Esophagus muscularis mucosa (tissue), 4 donors: ENCODE measurements at regions not wholly inside any gene's neighbourhood (a gene's known extent, or its start where the extent isn't known, plus 50 kb on each side); places are given as distances from the start of the nearest gene placed in this dataset.
"Not testable (repeated sequence)": the region's sequence is repeated elsewhere in the genome, so short reads cannot be mapped to it uniquely, and the experiment has no call there.

Experiments used
- DNase-seq: peaks from one replicate; pipeline ENCODE4 v3.0.0-alpha.2; 2017; ENCODE audit errors: extremely low spot score
- H3K27ac ChIP-seq, 4 donors: fragments of 200-600 bp; sonication (generic); replicated peaks in 1 of 4; 1 replicate in 3 of 4; 2 replicates in 1 of 4; pipeline ENCODE4 v1.5.1; 2016 to 2019; ENCODE audit warnings: mild to moderate bottlenecking in 1 of 4
- H3K27me3 ChIP-seq, 4 donors: fragments of 200-600 bp; sonication (generic); one replicate each; pipeline versions ENCODE4 v1.5.1 to v1.6.0; 2016 to 2019
- H3K36me3 ChIP-seq, 4 donors: fragments of 200-600 bp; sonication (generic); one replicate each; pipeline ENCODE4 v1.5.1; 2016 to 2019
- H3K4me1 ChIP-seq, 4 donors: fragments of 200-600 bp; sonication (generic); one replicate each; pipeline ENCODE4 v1.5.1; 2016 to 2019
- H3K4me3 ChIP-seq, 4 donors: fragments of 200-600 bp; sonication (generic); 1 replicate in 2 of 4; 2 replicates in 2 of 4; pipeline ENCODE4 v1.5.1; 2016 to 2019; ENCODE audit warnings: mild to moderate bottlenecking in 4 of 4, moderate library complexity in 1 of 4
- H3K9me3 ChIP-seq, 4 donors: fragments of 200-600 bp; sonication (generic); 1 replicate in 3 of 4; 2 replicates in 1 of 4; pipeline ENCODE4 v1.5.1; 2016 to 2019
- CTCF ChIP-seq, 3 experiments: fragments of 200-600 bp in 2 of 3; fragments of 450-650 bp in 1 of 3; sonication (generic) in 2 of 3; IDR thresholded peaks; one replicate each; pipeline ENCODE4 v1.5.1; 2017 to 2019; ENCODE audit warnings: antibody characterized with exemption in 3 of 3, mild to moderate bottlenecking in 2 of 3, moderate library complexity in 1 of 3
- EP300 ChIP-seq: sonication (generic); formaldehyde crosslinking; IDR thresholded peaks from one replicate; pipeline ENCODE4 v1.6.1; 2017; ENCODE audit warnings: antibody characterized with exemption
- POLR2A ChIP-seq: fragments of 450-650 bp; IDR thresholded peaks from one replicate; pipeline ENCODE4 v1.6.1; 2017; ENCODE audit warnings: antibody characterized with exemption, moderate library complexity, mild to moderate bottlenecking, low read depth
- POLR2AphosphoS5 ChIP-seq, 2 donors: sonication (generic); formaldehyde crosslinking; IDR thresholded peaks; one replicate each; pipeline ENCODE4 v1.6.1; 2017; ENCODE audit warnings: antibody characterized with exemption in 2 of 2
- WGBS: methylation state at CpG from one replicate; pipeline ENCODE4 v1.1.5; 2018; 5-methylcytosine and 5-hydroxymethylcytosine counted together
- intact Hi-C: fragments of 100-400 bp; cut with DNase I; formaldehyde crosslinking; loops from one replicate; pipeline ENCODE4 v1.15.1; 2023

- WGBS, result 80% methylated on average over 12 of the region's 12 CpGs
- intact Hi-C loops, result loop anchor here (10.0 kb wide), 1 partner anchor 269 kb away; no protein-coding TSS in a partner anchor
- no peak overlapping the region for H3K27ac ChIP-seq
- peaks cover 0 to 16% (median 10%) of the 10 kb centered on the region in 4 donors for H3K9me3 ChIP-seq
- no peak overlapping the region for H3K4me3 ChIP-seq
- peaks cover 0 to 5% (median 2%) of the 10 kb centered on the region in 4 donors for H3K4me1 ChIP-seq
- TF ChIP-seq EP300 (no peak), CTCF (IDR thresholded peaks at IDR 0.05) (no peak), POLR2AphosphoS5 (IDR thresholded peaks at IDR 0.05) (no peak), POLR2A (no peak)
- peak; percentile 74 for DNase-seq
- no peaks in the 10 kb centered on the region for H3K36me3 ChIP-seq
- H3K27me3 ChIP-seq, result peaks cover 0 to 20% (median 0%) of the 10 kb centered on the region in 4 donors
Observed at GRCh38 chr14:105943973-105944602, 417.7 kb downstream of the TMEM121 start.

DNA sequence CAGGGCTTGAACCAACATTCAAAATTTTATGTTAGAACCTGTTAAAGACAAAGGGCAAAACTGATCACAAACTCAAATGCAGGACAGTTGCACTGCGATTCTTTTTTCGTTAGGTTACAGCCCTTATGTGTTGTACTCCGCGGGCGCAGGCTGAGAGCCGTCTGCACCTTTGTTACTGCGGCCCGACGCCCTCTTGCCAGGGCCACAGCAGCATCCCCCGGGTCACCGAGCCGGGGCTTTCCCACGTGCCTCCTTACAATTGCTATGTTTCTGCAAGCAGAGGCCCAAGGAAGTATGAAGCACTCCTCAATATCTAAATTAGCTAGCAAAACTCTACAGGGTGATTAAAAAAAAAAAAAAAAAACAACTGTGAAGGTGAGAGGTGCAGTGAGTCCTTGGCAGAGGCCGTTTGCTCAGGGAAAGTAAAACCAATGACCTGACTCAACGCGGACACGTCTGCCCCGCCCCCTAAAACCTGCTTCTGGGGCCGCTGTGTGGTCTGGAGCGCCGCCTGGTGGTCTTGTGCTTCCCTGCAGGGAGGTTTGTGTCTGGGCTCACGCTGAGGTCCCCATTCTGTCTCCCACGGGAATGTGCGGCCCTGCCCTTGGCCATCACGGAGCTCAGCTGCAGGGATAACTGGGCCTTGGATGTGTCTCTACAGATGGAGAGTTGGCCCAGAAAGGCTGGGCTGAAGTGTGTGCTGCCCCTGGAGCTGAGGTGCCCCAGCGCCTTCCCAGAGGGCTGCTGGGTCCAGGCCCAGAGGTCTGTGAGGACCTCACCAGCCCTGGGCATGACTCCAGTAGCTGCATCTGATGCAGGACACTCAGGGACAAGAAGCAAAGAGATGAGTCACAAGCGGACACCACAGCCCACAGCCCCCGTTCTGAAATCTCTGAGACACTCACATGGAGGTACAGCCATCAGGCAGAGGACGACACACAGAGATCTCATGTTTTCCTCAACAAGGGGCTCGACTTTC lies 418.5 kb downstream of the TMEM121 start:
- TF ChIP-seq POLR2AphosphoS5 (IDR thresholded peaks at IDR 0.05), result no peak
- TF ChIP-seq CTCF (IDR thresholded peaks at IDR 0.05), result peak; percentile 81 to 85 (median 85)
- no peaks in the 10 kb centered on the region for H3K36me3 ChIP-seq
- peaks cover 0 to 20% (median 0%) of the 10 kb centered on the region in 4 donors for H3K27me3 ChIP-seq
- no peak overlapping the region for H3K4me3 ChIP-seq
- DNase-seq, result no peak
- H3K4me1 ChIP-seq, result peaks cover 0 to 5% (median 2%) of the 10 kb centered on the region in 4 donors
- peaks cover 0 to 8% (median 2%) of the 10 kb centered on the region in 4 donors for H3K9me3 ChIP-seq
- 52% methylated on average over 25 of the region's 30 CpGs for WGBS
- intact Hi-C loops, result loop anchor here (5.0 to 10.0 kb wide), 2 partner anchors 270 to 388 kb away; no protein-coding TSS in a partner anchor
- no peak overlapping the region for H3K27ac ChIP-seq

GRCh38 chr14:105945896-105946295 lies 419.5 kb downstream of the TMEM121 start:
- peaks cover 0 to 11% (median 0%) of the 10 kb centered on the region in 4 donors for H3K27me3 ChIP-seq
- no peaks in the 10 kb centered on the region for H3K9me3 ChIP-seq
- TF ChIP-seq POLR2A, result no peak
- TF ChIP-seq POLR2AphosphoS5 (IDR thresholded peaks at IDR 0.05), result no peak
- TF ChIP-seq EP300, result no peak
- TF ChIP-seq CTCF (IDR thresholded peaks at IDR 0.05), result no peak
- 59% methylated on average over 5 of the region's 7 CpGs for WGBS
- H3K27ac ChIP-seq, result no peak overlapping the region
- intact Hi-C loops, result loop anchor here (5.0 to 10.0 kb wide), 2 partner anchors 271 to 389 kb away; no protein-coding TSS in a partner anchor
- H3K4me1 ChIP-seq, result peaks cover 0 to 5% (median 2%) of the 10 kb centered on the region in 4 donors
- no peaks in the 10 kb centered on the region for H3K36me3 ChIP-seq
- no peak overlapping the region for H3K4me3 ChIP-seq
- DNase-seq, result no peak

DNA sequence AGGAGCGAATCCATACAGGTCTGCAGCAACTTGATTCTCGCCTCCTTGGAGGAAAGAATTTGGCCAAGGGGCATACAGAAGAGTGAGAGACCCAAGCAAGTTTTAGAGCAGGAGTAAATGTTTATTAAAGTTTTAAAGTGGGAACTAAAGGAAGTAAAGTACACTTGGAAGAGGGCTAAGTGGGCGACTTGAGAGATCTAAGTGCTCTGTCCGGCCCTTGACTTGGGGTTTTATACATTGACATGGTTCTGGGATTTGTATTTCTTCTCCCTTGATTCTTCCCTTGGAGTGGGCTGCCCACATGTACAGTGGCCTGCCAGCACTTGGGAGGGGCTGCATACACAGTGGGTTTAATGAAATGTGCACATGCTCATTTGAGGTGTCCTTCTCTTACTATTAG lies 421.2 kb downstream of the TMEM121 start:
- peaks cover 0 to 15% (median 0%) of the 10 kb centered on the region in 4 donors for H3K27me3 ChIP-seq
- TF ChIP-seq POLR2A, result no peak
- TF ChIP-seq POLR2AphosphoS5 (IDR thresholded peaks at IDR 0.05), result no peak
- TF ChIP-seq EP300, result no peak
- TF ChIP-seq CTCF (IDR thresholded peaks at IDR 0.05), result no peak
- H3K36me3 ChIP-seq, result no peaks in the 10 kb centered on the region
- 74% methylated on average over 4 of the region's 4 CpGs for WGBS
- H3K27ac ChIP-seq, result no peak overlapping the region
- H3K4me3 ChIP-seq, result no peak overlapping the region
- H3K4me1 ChIP-seq, result peaks cover 0 to 5% (median 2%) of the 10 kb centered on the region in 4 donors
- no peak for DNase-seq
- no peaks in the 10 kb centered on the region for H3K9me3 ChIP-seq
- intact Hi-C loops, result loop anchor here (5.0 to 10.0 kb wide), 2 partner anchors 273 to 390 kb away; no protein-coding TSS in a partner anchor

DNA sequence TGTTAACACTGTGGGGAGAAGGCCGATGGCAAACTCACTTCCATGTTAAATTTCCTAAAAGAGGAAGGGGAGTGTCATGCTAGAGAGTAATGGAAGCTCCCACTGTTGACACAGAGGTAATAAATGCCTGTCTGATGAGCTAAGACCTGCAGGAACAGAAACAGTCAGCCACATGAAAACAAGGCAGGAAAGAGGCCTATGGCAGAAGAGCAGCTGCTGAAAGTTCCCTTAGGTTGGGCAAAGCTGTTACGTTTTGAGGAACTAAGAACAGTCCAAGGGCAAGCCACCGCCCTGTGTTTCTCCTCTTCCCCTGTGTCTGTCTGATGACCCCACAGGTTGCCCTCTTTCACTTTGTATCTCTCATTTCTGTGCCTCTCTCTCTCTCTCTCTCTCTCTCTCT lies 422.6 kb downstream of the TMEM121 start:
- not testable (repeated sequence) for DNase-seq, H3K9me3 ChIP-seq, H3K4me1 ChIP-seq, H3K4me3 ChIP-seq, H3K27ac ChIP-seq, H3K36me3 ChIP-seq
- intact Hi-C loops, result loop anchor here (5.0 to 10.0 kb wide), 2 partner anchors 274 to 392 kb away; no protein-coding TSS in a partner anchor
- peaks cover 0 to 15% (median 0%) of the 10 kb centered on the region in 4 donors for H3K27me3 ChIP-seq
- 38% methylated on average over 3 of the region's 3 CpGs for WGBS

- H3K9me3 ChIP-seq, H3K27ac ChIP-seq, DNase-seq, intact Hi-C loops, H3K36me3 ChIP-seq, H3K4me3 ChIP-seq, H3K4me1 ChIP-seq: not testable (repeated sequence)
- H3K27me3 ChIP-seq, result peaks cover 0 to 11% (median 0%) of the 10 kb centered on the region in 4 donors
- WGBS, result 70% methylated on average over 6 of the region's 6 CpGs
Observed at GRCh38 chr14:105950364-105950892, 424.0 kb downstream of the TMEM121 start.
